Naive thymus-derived CD8-positive, alpha-beta T cell (primary cell): ENCODE measurements at regions not wholly inside any gene's neighbourhood (a gene's known extent, or its start where the extent isn't known, plus 50 kb on each side); places are given as distances from the start of the nearest gene placed in this dataset.

Experiments used
- ATAC-seq, 2 donors: fragments of 150-1000 bp; cut with Tn5 transposase in 1 of 2; sonication (Bioruptor Pico), chemical (Tn5 transposase) in 1 of 2; 1 replicate in 1 of 2; 2 replicates in 1 of 2; pipeline ENCODE4 v1.10.0; 2021; ENCODE audit warnings: mild to moderate bottlenecking in 2 of 2, moderate library complexity in 2 of 2
- POLR2A ChIA-PET: fragments of 350-600 bp; sonication (Branson Sonifier 250); formaldehyde crosslinking; loops from one replicate; lab custom pipeline; 2021; ENCODE audit warnings: antibody characterized with exemption; lab: Charles Lee
- DNase-seq, 10 donors: peaks; one replicate each; pipeline versions ENCODE4 v3.0.0 to v3.0.0-alpha.2; 2020 to 2022
- H3K27ac Mint-ChIP-seq, 10 donors: one replicate each; pipeline ENCODE4 v1.8.0; 2020 to 2022; ENCODE audit warnings: mild to moderate bottlenecking in 10 of 10, mixed read lengths in 10 of 10, moderate library complexity in 4 of 10, inconsistent platforms in 1 of 10
- H3K27me3 Mint-ChIP-seq, 5 donors: one replicate each; pipeline ENCODE4 v1.8.0; 2021 to 2022; ENCODE audit warnings: mixed read lengths in 5 of 5
- H3K36me3 Mint-ChIP-seq, 3 donors: one replicate each; pipeline ENCODE4 v1.8.0; 2020 to 2022; ENCODE audit warnings: mixed read lengths in 3 of 3, mild to moderate bottlenecking in 2 of 3, inconsistent platforms in 1 of 3
- H3K4me1 Mint-ChIP-seq, 4 donors: one replicate each; pipeline ENCODE4 v1.8.0; 2021 to 2022; ENCODE audit warnings: mixed read lengths in 4 of 4
- H3K4me3 Mint-ChIP-seq, 10 donors: one replicate each; pipeline ENCODE4 v1.8.0; 2020 to 2022; ENCODE audit warnings: mild to moderate bottlenecking in 10 of 10, mixed read lengths in 10 of 10, moderate library complexity in 6 of 10, inconsistent platforms in 1 of 10
- H3K9me3 Mint-ChIP-seq, 9 donors: one replicate each; pipeline ENCODE4 v1.8.0; 2020 to 2022; ENCODE audit warnings: mixed read lengths in 9 of 9, mild to moderate bottlenecking in 3 of 9, inconsistent platforms in 1 of 9, moderate library complexity in 1 of 9

DNA sequence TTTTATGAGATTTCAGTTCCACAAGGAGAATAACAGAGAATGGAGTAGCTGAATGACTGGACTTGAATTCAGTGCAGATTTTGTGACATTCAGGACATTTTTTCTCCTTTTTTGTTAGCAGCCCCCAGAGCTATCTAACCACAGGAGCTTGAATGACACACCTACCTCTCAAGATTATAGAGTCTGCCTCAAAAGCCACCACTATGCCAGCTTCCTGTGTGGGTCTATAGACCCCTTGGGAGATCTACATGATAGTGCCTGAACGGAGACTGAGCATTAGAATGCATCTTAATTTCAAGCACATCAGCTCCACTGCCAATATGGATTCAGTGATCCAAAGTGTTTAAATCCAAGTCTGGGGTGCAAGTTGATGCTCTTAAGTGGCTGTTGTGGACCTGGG is 74.4 kb upstream of the ZNF648 start:
- H3K4me1 Mint-ChIP-seq: peaks cover 3 to 13% (median 7%) of the 10 kb centered on the region in 4 donors
- H3K36me3 Mint-ChIP-seq: peaks cover 0 to 14% (median 3%) of the 10 kb centered on the region in 3 donors
- H3K27ac Mint-ChIP-seq: no peak overlapping the region
- POLR2A ChIA-PET: interaction anchor here (1.6 kb wide), 1 partner anchor 49 kb away, joined by 3 read pairs; no protein-coding TSS in a partner anchor
- peak overlapping the region in 1 of 10 donors; percentile 5 for H3K4me3 Mint-ChIP-seq
- DNase-seq: peak in 1 of 10 donors; percentile 20
- peaks cover 0 to 26% (median 13%) of the 10 kb centered on the region in 9 donors for H3K9me3 Mint-ChIP-seq
- ATAC-seq: peak in 1 of 2 donors; percentile 75
- H3K27me3 Mint-ChIP-seq: peaks cover 0 to 8% (median 0%) of the 10 kb centered on the region in 5 donors

DNA sequence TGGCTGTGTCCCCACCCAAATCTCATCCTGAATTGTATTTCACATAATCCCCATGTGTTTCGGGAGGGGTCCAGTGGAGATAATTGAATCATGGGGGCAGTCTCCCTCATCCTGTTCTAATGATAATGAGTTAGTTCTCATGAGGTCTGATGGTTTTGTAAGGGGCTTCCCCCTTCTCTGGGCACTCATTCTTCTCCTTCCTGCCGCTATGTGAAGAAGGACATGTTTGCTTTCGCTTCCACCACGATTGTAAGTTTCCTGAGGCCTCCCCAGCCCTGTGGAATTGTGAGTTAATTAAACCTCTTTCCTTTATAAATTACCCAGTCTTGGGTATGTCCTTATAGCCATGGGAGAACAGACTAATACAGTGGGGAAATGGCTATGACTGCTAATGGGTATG is 72.7 kb upstream of the ZNF648 start:
- Mint-ChIP-seq H3K9me3 (peaks cover 0 to 26% (median 13%) of the 10 kb centered on the region in 9 donors), H3K4me1 (peaks cover 3 to 13% (median 7%) of the 10 kb centered on the region in 4 donors), H3K27ac (no peak overlapping the region), H3K27me3 (peaks cover 0 to 10% (median 1%) of the 10 kb centered on the region in 5 donors), H3K4me3 (no peak overlapping the region), H3K36me3 (peaks cover 0 to 14% (median 3%) of the 10 kb centered on the region in 3 donors)
- POLR2A ChIA-PET: interaction anchor here (1.6 kb wide), 1 partner anchor 47 kb away, joined by 3 read pairs; no protein-coding TSS in a partner anchor
- ATAC-seq (no peak), DNase-seq (no peak)

DNA sequence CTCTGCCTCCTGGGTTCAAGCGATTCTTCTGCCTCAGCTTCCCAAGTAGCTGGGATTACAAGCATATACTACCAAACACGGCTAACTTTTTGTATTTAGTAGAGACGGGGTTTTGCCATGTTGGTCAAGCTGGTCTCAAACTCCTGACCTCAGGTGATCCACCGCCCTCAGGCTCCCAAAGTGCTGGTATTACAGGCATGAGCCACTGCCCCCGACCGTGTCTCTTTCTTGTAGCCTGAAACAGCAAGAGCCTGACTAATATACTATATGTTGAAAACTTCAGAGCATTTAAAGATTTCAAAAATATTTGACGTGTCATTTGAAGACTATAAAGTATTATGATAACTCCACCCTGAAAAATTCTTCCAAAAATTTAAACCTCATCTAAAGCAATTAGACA is 71.7 kb upstream of the ZNF648 start:
- H3K36me3 Mint-ChIP-seq: peaks cover 0 to 14% (median 3%) of the 10 kb centered on the region in 3 donors
- peaks cover 0 to 26% (median 13%) of the 10 kb centered on the region in 9 donors for H3K9me3 Mint-ChIP-seq
- DNase-seq (no peak), ATAC-seq (no peak)
- H3K4me1 Mint-ChIP-seq: peaks cover 3 to 13% (median 7%) of the 10 kb centered on the region in 4 donors
- H3K27ac Mint-ChIP-seq: no peak overlapping the region
- POLR2A ChIA-PET: no interaction called here
- H3K27me3 Mint-ChIP-seq: peaks cover 0 to 12% (median 1%) of the 10 kb centered on the region in 5 donors
- no peak overlapping the region for H3K4me3 Mint-ChIP-seq

- peaks cover 0 to 11% (median 7%) of the 10 kb centered on the region in 9 donors for H3K9me3 Mint-ChIP-seq
- peaks cover 0 to 9% (median 3%) of the 10 kb centered on the region in 3 donors for H3K36me3 Mint-ChIP-seq
- ATAC-seq (no peak), DNase-seq (no peak)
- POLR2A ChIA-PET: no interaction called here
- peaks cover 0 to 12% (median 1%) of the 10 kb centered on the region in 5 donors for H3K27me3 Mint-ChIP-seq
- H3K4me3 Mint-ChIP-seq: no peak overlapping the region
- H3K27ac Mint-ChIP-seq: no peak overlapping the region
- no peaks in the 10 kb centered on the region for H3K4me1 Mint-ChIP-seq
Observed at GRCh38 chr1:182129398-182129797, 67.9 kb upstream of the ZNF648 start.

GRCh38 chr1:182128502-182128901 is 67.0 kb upstream of the ZNF648 start:
- POLR2A ChIA-PET: no interaction called here

GRCh38 chr1:182127656-182128055 is 66.1 kb upstream of the ZNF648 start:
- Mint-ChIP-seq H3K36me3 (no peaks in the 10 kb centered on the region), H3K27me3 (peaks cover 0 to 12% (median 1%) of the 10 kb centered on the region in 5 donors), H3K4me3 (no peak overlapping the region), H3K4me1 (no peaks in the 10 kb centered on the region), H3K9me3 (no peaks in the 10 kb centered on the region), H3K27ac (no peak overlapping the region)
- DNase-seq (no peak), ATAC-seq (no peak)
- POLR2A ChIA-PET: no interaction called here

More at GRCh38 chr1:182128502-182128901, 67.0 kb upstream of the ZNF648 start:
- Mint-ChIP-seq H3K4me3 (no peak overlapping the region), H3K36me3 (no peaks in the 10 kb centered on the region), H3K27ac (no peak overlapping the region), H3K4me1 (no peaks in the 10 kb centered on the region), H3K27me3 (peaks cover 0 to 12% (median 1%) of the 10 kb centered on the region in 5 donors), H3K9me3 (peaks cover 0 to 2% (median 0%) of the 10 kb centered on the region in 9 donors)
- DNase-seq (no peak), ATAC-seq (no peak)

DNA sequence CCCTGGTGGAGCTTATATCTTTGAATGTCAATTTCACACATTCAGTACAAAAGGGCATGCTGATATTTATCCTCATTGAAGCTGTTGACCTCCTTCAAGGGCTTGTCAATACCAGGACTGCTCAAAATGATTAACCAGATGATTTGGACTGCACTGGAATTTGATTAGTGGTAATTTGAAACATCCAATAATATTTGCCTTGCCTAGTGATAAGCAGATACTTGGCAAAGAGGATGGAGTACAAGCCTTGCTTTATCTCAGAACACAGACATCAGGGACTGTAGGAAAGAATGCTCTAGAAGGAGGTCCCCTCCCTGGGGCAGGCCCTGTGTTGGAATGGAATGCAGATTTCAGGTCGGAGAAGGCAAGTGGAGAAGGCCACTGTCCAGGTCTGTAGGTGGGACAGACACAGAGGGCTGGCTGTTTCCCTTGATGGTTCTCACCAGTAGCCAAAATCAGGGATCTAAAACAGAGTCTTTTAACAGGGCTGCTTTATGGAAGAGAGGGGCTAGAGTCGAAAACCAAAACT is 64.8 kb upstream of the ZNF648 start:
- Mint-ChIP-seq H3K4me3 (no peak overlapping the region), H3K27ac (no peak overlapping the region), H3K9me3 (no peaks in the 10 kb centered on the region), H3K27me3 (peaks cover 0 to 18% (median 1%) of the 10 kb centered on the region in 5 donors), H3K4me1 (peaks cover 0 to 2% (median 0%) of the 10 kb centered on the region in 4 donors), H3K36me3 (no peaks in the 10 kb centered on the region)
- POLR2A ChIA-PET: no interaction called here
- ATAC-seq: no peak
- DNase-seq: no peak

GRCh38 chr1:182122913-182123260 is 61.4 kb upstream of the ZNF648 start:
- Mint-ChIP-seq H3K4me3 (no peak overlapping the region), H3K9me3 (no peaks in the 10 kb centered on the region), H3K27me3 (peaks cover 0 to 6% (median 0%) of the 10 kb centered on the region in 5 donors), H3K27ac (no peak overlapping the region), H3K4me1 (peaks cover 0 to 2% (median 0%) of the 10 kb centered on the region in 4 donors), H3K36me3 (no peaks in the 10 kb centered on the region)
- no peak for DNase-seq
- ATAC-seq: no peak
- POLR2A ChIA-PET: no interaction called here

DNA sequence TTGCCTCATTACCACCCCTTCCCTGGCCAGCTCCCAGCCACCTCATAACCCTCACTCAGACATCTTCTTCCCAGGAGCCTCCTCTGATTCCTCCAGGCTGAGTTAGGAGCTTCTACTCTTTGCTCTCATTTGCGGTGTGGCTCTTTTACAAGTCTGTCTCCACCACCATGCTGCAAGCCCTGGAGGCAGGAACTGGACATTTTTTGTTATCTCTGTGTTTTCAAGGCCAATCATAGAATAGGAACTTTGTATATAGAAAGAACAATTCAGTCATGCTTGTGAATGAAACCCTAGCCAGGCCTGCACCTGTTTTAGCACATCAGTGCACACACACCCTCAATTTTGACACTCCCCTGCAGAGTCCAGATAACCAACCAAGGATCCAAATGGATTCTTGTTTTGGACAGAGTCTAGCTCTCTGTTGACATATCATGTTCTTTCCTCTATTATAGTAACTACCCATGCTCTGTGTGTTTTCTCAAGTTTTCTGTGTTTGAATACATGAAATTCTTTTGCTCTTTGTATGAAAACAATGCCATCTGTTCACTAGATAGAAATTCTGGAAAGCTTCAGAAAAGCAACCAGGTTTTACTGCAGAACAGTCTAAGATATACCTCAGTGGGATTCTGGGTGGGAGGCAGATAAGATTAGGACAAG is 60.9 kb upstream of the ZNF648 start:
- POLR2A ChIA-PET: no interaction called here
- no peak overlapping the region for H3K4me3 Mint-ChIP-seq
- ATAC-seq: no peak
- H3K27me3 Mint-ChIP-seq: peaks cover 0 to 6% (median 0%) of the 10 kb centered on the region in 5 donors
- H3K27ac Mint-ChIP-seq: no peak overlapping the region
- H3K4me1 Mint-ChIP-seq: peaks cover 0 to 2% (median 0%) of the 10 kb centered on the region in 4 donors
- no peak for DNase-seq
- no peaks in the 10 kb centered on the region for H3K9me3 Mint-ChIP-seq
- no peaks in the 10 kb centered on the region for H3K36me3 Mint-ChIP-seq

- no peak overlapping the region for H3K4me3 Mint-ChIP-seq
- no peaks in the 10 kb centered on the region for H3K36me3 Mint-ChIP-seq
- POLR2A ChIA-PET: no interaction called here
- no peak for ATAC-seq
- H3K4me1 Mint-ChIP-seq: peaks cover 0 to 2% (median 0%) of the 10 kb centered on the region in 4 donors
- H3K9me3 Mint-ChIP-seq: no peaks in the 10 kb centered on the region
- H3K27me3 Mint-ChIP-seq: peaks cover 0 to 6% (median 3%) of the 10 kb centered on the region in 5 donors
- no peak overlapping the region for H3K27ac Mint-ChIP-seq
- DNase-seq: no peak
Observed at GRCh38 chr1:182121787-182122186, 60.3 kb upstream of the ZNF648 start.

GRCh38 chr1:182120411-182121258 is 59.1 kb upstream of the ZNF648 start:
- POLR2A ChIA-PET: no interaction called here
- peaks cover 0 to 17% (median 8%) of the 10 kb centered on the region in 5 donors for H3K27me3 Mint-ChIP-seq
- ATAC-seq (peak; percentile 61 to 68), DNase-seq (peak in 5 of 10 donors; percentile 7 to 35 (median 10))
- H3K27ac Mint-ChIP-seq: no peak overlapping the region
- H3K4me1 Mint-ChIP-seq: peaks cover 0 to 2% (median 0%) of the 10 kb centered on the region in 4 donors
- H3K36me3 Mint-ChIP-seq: no peaks in the 10 kb centered on the region
- H3K9me3 Mint-ChIP-seq: no peaks in the 10 kb centered on the region
- H3K4me3 Mint-ChIP-seq: no peak overlapping the region

DNA sequence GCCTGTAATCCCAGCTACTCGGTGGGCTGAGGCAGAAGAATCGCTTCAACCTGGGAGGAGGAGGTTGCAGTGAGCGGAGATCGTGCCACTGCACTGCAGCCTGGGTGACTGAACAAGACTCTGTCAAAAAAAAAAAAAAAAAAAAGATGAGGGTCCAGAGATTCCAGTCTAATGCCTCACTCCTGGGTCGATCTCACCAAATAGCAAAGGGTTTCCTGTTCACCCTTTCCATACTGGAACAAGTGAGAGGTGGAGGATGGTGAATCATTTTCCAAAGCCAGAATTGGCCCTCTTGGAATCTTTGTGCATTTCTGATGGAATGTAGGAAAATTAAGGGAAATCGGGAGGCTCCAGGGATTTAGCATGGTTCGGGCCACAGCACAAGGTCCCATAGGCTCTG is 58.1 kb upstream of the ZNF648 start:
- ATAC-seq (no peak), DNase-seq (no peak)
- Mint-ChIP-seq H3K4me1 (peaks cover 0 to 2% (median 0%) of the 10 kb centered on the region in 4 donors), H3K9me3 (no peaks in the 10 kb centered on the region), H3K36me3 (no peaks in the 10 kb centered on the region), H3K27ac (no peak overlapping the region), H3K4me3 (no peak overlapping the region), H3K27me3 (peaks cover 0 to 20% (median 8%) of the 10 kb centered on the region in 5 donors)
- POLR2A ChIA-PET: no interaction called here
